GM21737 (cell line): ENCODE measurements at regions not wholly inside any gene's neighbourhood (a gene's known extent, or its start where the extent isn't known, plus 50 kb on each side); places are given as distances from the start of the nearest gene placed in this dataset.

ENCODE experiments used
- ATAC-seq: cut with Tn5 transposase; IDR thresholded peaks from one replicate; pipeline ENCODE4 v1.9.1; 2021; ENCODE audit warnings: mild to moderate bottlenecking, moderate library complexity; ENCODE audit not compliant: unreplicated experiment

- no peak for ATAC-seq
These were observed 907.9 kb upstream of the CELF4 start for GRCh38 chr18:38473535-38473934.

- ATAC-seq, result no peak
These were observed 904.8 kb upstream of the CELF4 start for GRCh38 chr18:38470421-38470820.

GRCh38 chr18:38466426-38466825 is 900.8 kb upstream of the CELF4 start:
- no peak for ATAC-seq

GRCh38 chr18:38464024-38464423 is 898.4 kb upstream of the CELF4 start:
- ATAC-seq, result no peak

GRCh38 chr18:38460657-38461056 is 895.1 kb upstream of the CELF4 start:
- no peak for ATAC-seq

GRCh38 chr18:38459131-38459994 is 893.8 kb upstream of the CELF4 start:
- no peak for ATAC-seq

GRCh38 chr18:38458698-38459097 is 893.1 kb upstream of the CELF4 start:
- ATAC-seq, result no peak

GRCh38 chr18:38456253-38456652 is 890.7 kb upstream of the CELF4 start:
- ATAC-seq, result no peak

GRCh38 chr18:38454764-38455469 is 889.3 kb upstream of the CELF4 start:
- ATAC-seq, result no peak

- no peak for ATAC-seq
These were observed 888.3 kb upstream of the CELF4 start for GRCh38 chr18:38453880-38454279.

- no peak for ATAC-seq
These were observed 885.3 kb upstream of the CELF4 start for GRCh38 chr18:38450876-38451275.

- no peak for ATAC-seq
These were observed 880.2 kb upstream of the CELF4 start for GRCh38 chr18:38445804-38446145.

GRCh38 chr18:38444971-38445803 is 879.6 kb upstream of the CELF4 start:
- no peak for ATAC-seq

- no peak for ATAC-seq
These were observed 862.1 kb upstream of the CELF4 start for GRCh38 chr18:38427736-38428135.

GRCh38 chr18:38427234-38427633 is 861.6 kb upstream of the CELF4 start:
- ATAC-seq, result no peak

GRCh38 chr18:38421872-38422615 is 856.4 kb upstream of the CELF4 start:
- no peak for ATAC-seq

- ATAC-seq, result no peak
These were observed 855.4 kb upstream of the CELF4 start for GRCh38 chr18:38421021-38421420.

GRCh38 chr18:38420611-38421010 is 855.0 kb upstream of the CELF4 start:
- no peak for ATAC-seq

GRCh38 chr18:38415811-38416210 is 850.2 kb upstream of the CELF4 start:
- no peak for ATAC-seq

GRCh38 chr18:38413193-38413592 is 847.6 kb upstream of the CELF4 start:
- no peak for ATAC-seq

GRCh38 chr18:38406607-38407006 is 841.0 kb upstream of the CELF4 start:
- no peak for ATAC-seq
